Progenitor cell of endocrine pancreas (in vitro differentiated cells): ENCODE measurements at regions not wholly inside any gene's neighbourhood (a gene's known extent, or its start where the extent isn't known, plus 50 kb on each side); places are given as distances from the start of the nearest gene placed in this dataset.

Source experiments
- DNase-seq: peaks from one replicate; pipeline ENCODE4 v3.0.0; 2021; ENCODE audit warnings: low spot score; ENCODE audit not compliant: unreplicated experiment
- H3K27ac Mint-ChIP-seq: 2 replicates; pipeline ENCODE4 v1.8.0; 2021; ENCODE audit warnings: mild to moderate bottlenecking, moderate library complexity, mixed read lengths
- H3K27me3 Mint-ChIP-seq: 2 replicates; pipeline ENCODE4 v1.8.0; 2021; ENCODE audit warnings: mixed read lengths
- H3K36me3 Mint-ChIP-seq: 2 replicates; pipeline ENCODE4 v1.8.0; 2022; ENCODE audit warnings: mixed read lengths; ENCODE audit not compliant: insufficient read depth
- H3K4me1 Mint-ChIP-seq: 2 replicates; pipeline ENCODE4 v1.8.0; 2021; ENCODE audit warnings: low read depth, mixed read lengths
- H3K4me3 Mint-ChIP-seq: 2 replicates; pipeline ENCODE4 v1.8.0; 2021; ENCODE audit warnings: low read depth, mild to moderate bottlenecking, moderate library complexity, mixed read lengths
- H3K9me3 Mint-ChIP-seq: 2 replicates; pipeline ENCODE4 v1.8.0; 2021; ENCODE audit warnings: low read depth, mixed read lengths
- CTCF ChIP-seq: fragments of 200-600 bp; sonication (generic); IDR thresholded peaks from one replicate; pipeline ENCODE4 v1.5.0; 2021; ENCODE audit warnings: antibody characterized with exemption, mild to moderate bottlenecking; ENCODE audit not compliant: unreplicated experiment

- H3K4me3 Mint-ChIP-seq: no peak overlapping the region
- no peak for TF ChIP-seq CTCF
- H3K4me1 Mint-ChIP-seq: peaks cover 4% of the 10 kb centered on the region
- H3K27me3 Mint-ChIP-seq: no peaks in the 10 kb centered on the region
- H3K36me3 Mint-ChIP-seq: no peaks in the 10 kb centered on the region
- H3K27ac Mint-ChIP-seq: no peak overlapping the region
- H3K9me3 Mint-ChIP-seq: no peaks in the 10 kb centered on the region
- no peak for DNase-seq
Observed at GRCh38 chr13:72139192-72139591, 272.2 kb upstream of the DACH1 start.

- no peaks in the 10 kb centered on the region for H3K27me3 Mint-ChIP-seq
- no peak overlapping the region for H3K4me3 Mint-ChIP-seq
- no peaks in the 10 kb centered on the region for H3K36me3 Mint-ChIP-seq
- DNase-seq: no peak
- no peaks in the 10 kb centered on the region for H3K9me3 Mint-ChIP-seq
- TF ChIP-seq CTCF: no peak
- H3K27ac Mint-ChIP-seq: no peak overlapping the region
- H3K4me1 Mint-ChIP-seq: no peaks in the 10 kb centered on the region
Observed at GRCh38 chr13:72132075-72132474, 265.1 kb upstream of the DACH1 start.

DNA sequence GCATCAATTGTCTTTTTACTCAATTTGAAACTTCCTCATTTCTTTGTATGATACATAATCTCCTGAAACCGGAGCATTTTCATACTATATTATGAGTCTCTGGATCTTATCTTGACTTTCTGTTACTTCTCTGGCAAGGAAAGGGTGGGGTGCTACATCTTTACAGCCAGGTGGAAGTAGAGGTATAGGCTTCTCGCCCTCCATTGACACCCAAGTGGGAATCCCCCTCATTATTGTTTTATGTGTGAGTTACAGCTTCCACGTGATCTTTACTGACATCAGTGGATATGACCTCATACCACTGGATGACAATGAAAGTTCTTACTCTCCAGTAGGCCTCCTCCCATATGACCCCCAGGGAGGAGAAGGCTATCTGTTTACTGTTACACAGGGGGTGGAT, 262.1 kb upstream of the DACH1 start:
- no peaks in the 10 kb centered on the region for H3K36me3 Mint-ChIP-seq
- H3K4me3 Mint-ChIP-seq: no peak overlapping the region
- DNase-seq: no peak
- no peaks in the 10 kb centered on the region for H3K9me3 Mint-ChIP-seq
- TF ChIP-seq CTCF: no peak
- H3K4me1 Mint-ChIP-seq: no peaks in the 10 kb centered on the region
- no peaks in the 10 kb centered on the region for H3K27me3 Mint-ChIP-seq
- no peak overlapping the region for H3K27ac Mint-ChIP-seq

DNA sequence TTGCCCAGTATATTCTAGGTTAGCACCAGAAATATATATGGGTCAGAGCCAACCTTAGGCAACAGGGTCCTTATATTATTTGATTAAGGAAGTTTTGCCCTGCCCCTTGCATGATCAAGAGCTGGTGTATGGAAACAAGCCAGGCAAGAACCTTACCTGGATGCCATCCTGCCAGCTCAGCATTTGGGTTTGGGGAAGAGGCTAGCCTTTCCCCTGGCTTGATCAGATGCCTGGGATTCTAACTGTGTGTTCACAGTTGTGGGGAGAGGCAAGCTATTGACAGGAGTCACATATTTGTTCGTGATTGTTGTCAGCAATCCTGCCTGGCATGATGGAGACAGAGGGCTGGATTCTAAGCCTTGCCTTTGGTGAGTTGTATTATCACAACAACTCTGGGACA, 260.0 kb upstream of the DACH1 start:
- H3K27me3 Mint-ChIP-seq: no peaks in the 10 kb centered on the region
- H3K4me3 Mint-ChIP-seq: no peak overlapping the region
- no peaks in the 10 kb centered on the region for H3K4me1 Mint-ChIP-seq
- no peak for TF ChIP-seq CTCF
- no peak for DNase-seq
- H3K36me3 Mint-ChIP-seq: no peaks in the 10 kb centered on the region
- H3K27ac Mint-ChIP-seq: no peak overlapping the region
- no peaks in the 10 kb centered on the region for H3K9me3 Mint-ChIP-seq

- DNase-seq: no peak
- H3K36me3 Mint-ChIP-seq: no peaks in the 10 kb centered on the region
- TF ChIP-seq CTCF: no peak
- no peaks in the 10 kb centered on the region for H3K9me3 Mint-ChIP-seq
- no peaks in the 10 kb centered on the region for H3K27me3 Mint-ChIP-seq
- H3K27ac Mint-ChIP-seq: no peak overlapping the region
- no peaks in the 10 kb centered on the region for H3K4me1 Mint-ChIP-seq
- no peak overlapping the region for H3K4me3 Mint-ChIP-seq
Observed at GRCh38 chr13:72126424-72126823, 259.4 kb upstream of the DACH1 start.
